NOMO-1 treated with dmso at 0.1 percent for 144 hours (cell line): ENCODE measurements at regions not wholly inside any gene's neighbourhood (a gene's known extent, or its start where the extent isn't known, plus 50 kb on each side); places are given as distances from the start of the nearest gene placed in this dataset.
"Not testable (repeated sequence)": the region's sequence is repeated elsewhere in the genome, so short reads cannot be mapped to it uniquely, and the experiment has no call there.

Source experiments
- DNase-seq: peaks from one replicate; lab custom pipeline; 2025; ENCODE audit not compliant: unreplicated experiment; lab: John Stamatoyannopoulos, UW

- no peak for DNase-seq
Observed at GRCh38 chrX:40530509-40530908, 50.3 kb upstream of the ATP6AP2 start.

GRCh38 chrX:40527543-40527942, 53.2 kb upstream of the ATP6AP2 start:
- no peak for DNase-seq

GRCh38 chrX:40526412-40526811, 54.4 kb upstream of the ATP6AP2 start:
- DNase-seq, result no peak

DNA sequence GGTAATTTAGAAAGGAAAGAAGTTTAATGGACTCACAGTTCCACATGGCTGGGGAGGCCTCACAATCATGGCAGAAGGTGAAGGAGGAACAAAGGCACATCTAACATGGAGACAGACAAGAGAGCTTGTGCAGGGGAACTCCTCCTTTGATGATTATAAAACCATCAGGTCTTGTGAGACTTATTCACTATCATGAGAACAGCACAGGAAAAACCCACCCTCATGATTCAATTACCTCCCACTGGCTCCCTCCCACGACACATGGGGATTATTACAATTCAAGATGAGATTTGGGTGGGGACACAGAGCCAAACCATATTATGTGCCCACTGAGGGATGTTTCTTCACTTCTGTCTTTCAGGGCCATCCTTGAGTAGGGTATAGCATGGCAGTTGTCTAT, 54.9 kb upstream of the ATP6AP2 start:
- DNase-seq, result not testable (repeated sequence)

- no peak for DNase-seq
Observed at GRCh38 chrX:40524423-40524822, 56.3 kb upstream of the ATP6AP2 start.

- DNase-seq, result no peak
Observed at GRCh38 chrX:40523852-40524251, 56.9 kb upstream of the ATP6AP2 start.

- DNase-seq, result no peak
Observed at GRCh38 chrX:40521868-40522450, 58.8 kb upstream of the ATP6AP2 start.

GRCh38 chrX:40514376-40514775, 66.4 kb upstream of the ATP6AP2 start:
- no peak for DNase-seq

DNA sequence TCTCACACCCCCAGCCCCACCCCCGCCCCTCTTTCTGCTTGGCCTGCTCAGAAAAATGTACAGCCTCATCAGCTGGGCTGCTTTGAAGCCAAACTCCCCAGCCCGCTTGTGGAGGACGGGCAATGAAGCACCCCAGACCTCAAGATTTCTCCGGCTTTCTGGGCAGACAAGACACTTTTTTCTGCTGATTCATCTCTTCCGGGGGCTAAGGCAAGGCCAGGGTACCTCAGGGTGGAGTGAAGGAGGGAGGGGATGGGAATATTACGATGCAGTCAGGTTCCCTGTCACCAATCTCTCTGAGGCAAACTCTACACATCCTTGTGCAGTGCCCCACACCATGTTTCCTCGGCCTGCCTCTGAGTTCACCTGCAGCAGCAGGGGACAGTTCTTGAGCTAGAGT, 66.9 kb upstream of the ATP6AP2 start:
- DNase-seq, result no peak

DNA sequence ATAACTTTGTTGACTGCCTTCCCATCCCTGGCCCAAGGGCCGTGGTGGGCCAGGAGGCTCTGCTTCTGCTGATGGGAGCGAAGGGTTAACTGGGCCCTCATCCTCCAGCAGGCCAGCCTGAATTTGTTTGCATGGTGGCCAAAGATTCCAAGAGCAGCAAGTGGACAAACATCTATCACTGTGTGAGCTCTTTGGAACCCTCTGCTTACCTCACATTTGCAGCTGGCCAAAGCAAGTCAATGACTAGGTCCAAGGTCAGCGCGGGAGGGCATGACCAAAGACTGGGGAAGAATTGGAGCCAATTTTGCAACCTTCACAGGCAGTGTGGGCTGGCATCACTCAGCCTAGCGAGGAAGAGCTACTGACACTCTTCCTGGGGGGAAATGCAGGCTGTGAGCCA, 67.8 kb upstream of the ATP6AP2 start:
- no peak for DNase-seq

- no peak for DNase-seq
Observed at GRCh38 chrX:40511258-40511657, 69.5 kb upstream of the ATP6AP2 start.

GRCh38 chrX:40508560-40508959, 72.2 kb upstream of the ATP6AP2 start:
- DNase-seq, result no peak

GRCh38 chrX:40506201-40506985, 74.4 kb upstream of the ATP6AP2 start:
- no peak for DNase-seq

GRCh38 chrX:40504801-40505605, 75.8 kb upstream of the ATP6AP2 start:
- DNase-seq, result no peak

- no peak for DNase-seq
Observed at GRCh38 chrX:40503094-40503493, 77.7 kb upstream of the ATP6AP2 start.

DNA sequence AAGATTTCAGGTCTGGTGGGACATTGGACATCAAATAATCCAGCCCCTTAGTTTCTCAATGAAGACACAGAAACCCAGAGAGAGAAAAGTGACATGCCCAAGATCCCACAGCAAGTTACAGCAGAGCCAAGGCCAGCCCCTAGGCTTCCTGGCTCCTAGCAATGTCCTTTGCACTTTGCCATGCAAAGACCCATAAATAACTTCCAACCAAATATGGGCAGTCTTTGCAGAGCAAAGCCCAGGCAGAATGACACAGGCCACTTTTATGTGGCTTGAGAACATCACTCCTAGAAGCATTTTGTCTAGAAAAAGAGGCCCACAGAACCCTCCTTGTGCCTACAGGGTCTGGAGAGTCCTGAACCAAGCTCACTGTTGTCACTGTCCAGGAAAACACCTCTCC, 78.1 kb upstream of the ATP6AP2 start:
- DNase-seq, result no peak

DNA sequence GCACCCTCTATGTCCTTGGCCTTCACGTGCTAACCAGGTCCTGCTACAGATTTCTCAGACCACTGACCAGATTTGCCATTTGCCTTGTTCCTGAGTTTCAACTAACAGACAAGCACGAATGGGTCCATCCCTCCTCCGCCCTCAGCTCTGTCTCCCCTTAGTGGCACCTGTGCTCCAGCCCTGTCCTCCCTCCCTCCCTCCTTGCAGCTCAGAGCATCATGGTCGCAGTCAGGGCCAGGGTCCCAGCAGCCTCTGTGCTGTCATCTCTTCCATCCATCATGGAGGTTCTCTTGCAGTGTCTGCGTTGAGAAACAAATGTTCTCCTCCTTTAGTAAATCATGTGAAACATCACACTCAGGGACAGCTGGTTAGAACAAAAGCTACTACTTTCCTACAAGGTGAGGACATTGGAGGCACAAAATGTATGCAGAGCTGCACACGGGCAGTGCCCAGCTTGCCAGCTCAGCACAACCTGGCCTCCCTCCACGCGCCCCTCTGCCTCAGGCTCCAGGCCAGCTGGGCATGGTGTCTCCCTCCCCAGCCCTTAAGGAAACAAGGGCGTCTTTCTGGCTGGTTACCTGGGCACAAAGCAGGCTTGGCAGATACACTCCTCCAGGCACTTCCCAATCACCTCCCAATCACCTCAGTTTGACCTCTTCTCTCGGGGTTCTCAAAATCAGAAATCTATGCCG, 79.5 kb upstream of the ATP6AP2 start:
- DNase-seq, result no peak

DNA sequence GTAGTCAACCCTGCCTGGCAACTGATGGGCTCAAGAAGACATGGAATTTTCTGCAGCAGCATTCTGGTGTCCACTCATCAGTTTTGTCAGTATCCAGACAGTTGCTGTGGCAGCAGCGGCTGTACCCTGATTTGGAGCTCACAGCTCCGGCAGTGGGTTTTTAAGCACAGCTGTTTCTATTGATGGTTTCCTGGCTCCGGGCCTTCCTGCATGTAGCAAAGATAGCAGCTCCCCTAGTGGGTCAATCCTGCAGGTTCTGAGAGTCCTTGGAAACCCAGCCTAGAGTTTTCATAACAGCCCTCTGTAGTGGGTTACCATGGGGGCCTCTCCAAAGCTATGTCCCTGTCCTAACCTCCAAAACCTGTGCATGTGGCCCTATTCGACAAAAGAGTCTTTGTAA, 84.0 kb upstream of the ATP6AP2 start:
- DNase-seq, result no peak

DNA sequence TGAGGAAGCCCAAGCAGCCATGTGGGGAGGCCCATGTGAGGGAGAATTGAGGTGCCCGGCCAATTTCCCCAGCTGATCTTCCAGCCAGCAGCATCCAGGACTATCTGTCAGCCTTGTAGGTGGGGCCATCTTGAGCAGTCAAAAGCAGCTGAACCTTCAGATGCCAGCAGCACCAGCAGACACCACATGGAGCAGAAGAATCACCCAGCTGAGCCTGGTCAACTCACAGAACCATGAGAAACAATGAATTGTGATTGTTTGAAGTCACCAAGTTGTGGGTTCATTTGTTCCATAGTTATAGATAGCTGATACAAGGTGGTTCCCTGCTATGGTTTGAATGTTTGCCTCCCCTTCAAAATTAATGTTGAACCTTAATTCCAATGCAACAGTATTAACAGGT, 85.1 kb upstream of the ATP6AP2 start:
- DNase-seq, result no peak

- DNase-seq, result no peak
Observed at GRCh38 chrX:40494005-40494404, 86.8 kb upstream of the ATP6AP2 start.

DNA sequence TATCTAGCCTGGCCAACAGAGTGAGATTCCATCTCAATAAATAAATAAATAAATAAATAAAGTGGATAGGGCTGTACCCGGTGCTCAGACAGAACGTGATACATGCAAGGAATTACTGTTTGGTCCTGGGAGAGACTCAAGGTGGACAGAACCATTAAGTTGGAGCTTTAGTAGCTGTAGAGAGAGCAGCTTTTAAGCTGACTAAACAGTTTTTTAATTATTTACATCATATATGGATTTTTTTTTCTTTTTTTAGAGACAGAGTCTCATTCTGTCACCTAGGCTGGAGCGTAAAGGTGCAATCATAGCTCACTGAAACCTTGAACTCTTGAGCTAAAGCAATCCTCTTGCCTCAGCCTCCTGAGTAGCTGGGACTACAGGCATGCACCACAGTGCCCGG, 92.5 kb upstream of the ATP6AP2 start:
- no peak for DNase-seq
